ENCODE measurements at regions not wholly inside any gene's neighbourhood (a gene's known extent, or its start where the extent isn't known, plus 50 kb on each side); places are given as distances from the start of the nearest gene placed in this dataset.

GRCh38 chr5:72612810-72613209 lies 105.6 kb upstream of the ZNF366 start:
- H3K79me1 ChIP-seq (ENCODE audit: low read depth, low read length), result no peaks in the 10 kb centered on the region
- no peaks in the 10 kb centered on the region for H3K9me3 ChIP-seq (ENCODE audit: insufficient read depth in 2 of 2, low read depth in 1 of 2, low read length in 1 of 2)
- H3K23ac ChIP-seq (ENCODE audit: insufficient read length), result no peak overlapping the region
- ChIA-PET POLR2A (ENCODE audit: partially characterized antibody) (no interaction called here), CTCF (ENCODE audit: partially characterized antibody) (interaction anchor here (1.4 to 2.6 kb wide), 3 partner anchors 10 to 76 kb away, joined by 3 to 15 read pairs (median 5); no protein-coding TSS in a partner anchor)
- H2BK20ac ChIP-seq (ENCODE audit: low read length), result no peak overlapping the region
- H2AK5ac ChIP-seq (ENCODE audit: low read depth, low read length), result no peak overlapping the region
- no peak overlapping the region for H2BK5ac ChIP-seq (ENCODE audit: low read depth, low read length)
- no peak overlapping the region for H3K14ac ChIP-seq (ENCODE audit: insufficient read length)
- no peak overlapping the region for H2BK120ac ChIP-seq (replicated peaks; ENCODE audit: low read depth, low read length)
- H4K8ac ChIP-seq (ENCODE audit: extremely low read depth, insufficient read depth, low read length), result no peak overlapping the region
- no peak overlapping the region for H2AFZ ChIP-seq (ENCODE audit: low read length)
- H4K91ac ChIP-seq (replicated peaks; ENCODE audit: insufficient read length, low read length), result no peak overlapping the region
- no peak for DNase-seq (ENCODE audit: low read depth in 1 of 2, low spot score in 2 of 2)
- no peak overlapping the region for H4K5ac ChIP-seq (ENCODE audit: insufficient read length, low read depth, low read length)
- H3K23me2 ChIP-seq (ENCODE audit: low read depth, low read length), result no peaks in the 10 kb centered on the region
- FAIRE-seq, result no peak
- WGBS, 2 experiments (ENCODE audit: extremely low coverage in 1 of 2, insufficient coverage in 1 of 2, insufficient read length in 1 of 2, insufficient replicate concordance in 2 of 2, low coverage in 1 of 2, low lambda C conversion rate in 2 of 2, missing lambda C conversion rate in 1 of 2), result 87% methylated on average over 2 of the region's 2 CpGs; no CpG with 5 or more reads in 1 of the 2 experiments
- no peak overlapping the region for H3K56ac ChIP-seq (replicated peaks; ENCODE audit: insufficient read length, low read depth, low read length)
- H3K4me3 ChIP-seq (ENCODE audit: extremely low read depth in 1 of 4, insufficient read depth in 2 of 4, low read depth in 3 of 4, low read length in 4 of 4), result no peak overlapping the region
- no peak overlapping the region for H2BK15ac ChIP-seq (ENCODE audit: low read length)
- no peak overlapping the region for H2BK12ac ChIP-seq (ENCODE audit: low read depth, low read length)
- no peaks in the 10 kb centered on the region for H3K36me3 ChIP-seq (ENCODE audit: control insufficient read depth in 2 of 4, insufficient read depth in 4 of 4, low read length in 3 of 4)
- H3K4ac ChIP-seq (replicated peaks; ENCODE audit: insufficient read length, low read depth, low read length), result no peak overlapping the region
- H3K4me1 ChIP-seq (replicated peaks in 1 of 4; ENCODE audit: control insufficient read depth in 3 of 4, insufficient read depth in 4 of 4, low read length in 3 of 4), result no peaks in the 10 kb centered on the region
- no peak overlapping the region for H3K4me2 ChIP-seq (ENCODE audit: insufficient read depth in 1 of 2, low read depth in 2 of 2, low read length in 2 of 2)
- H3K18ac ChIP-seq (ENCODE audit: extremely low read depth, low read length), result no peak overlapping the region
- no peaks in the 10 kb centered on the region for H4K20me1 ChIP-seq (replicated peaks in 1 of 2; ENCODE audit: control insufficient read depth in 1 of 2, insufficient read depth in 2 of 2, low read length in 2 of 2)
- no peak overlapping the region for H3K9ac ChIP-seq (replicated peaks in 1 of 4; ENCODE audit: extremely low read depth in 1 of 4, low read depth in 3 of 4, low read length in 3 of 4)
- no peak for TF ChIP-seq JUN (IDR thresholded peaks at IDR 0.05; ENCODE audit: low read depth, low read length)
- no peak for TF ChIP-seq RBBP5 (IDR thresholded peaks at IDR 0.05; ENCODE audit: borderline replicate concordance, low read depth, low read length)
- H3K27me3 ChIP-seq (replicated peaks in 1 of 4; ENCODE audit: control insufficient read depth in 3 of 4, extremely low read depth in 1 of 4, insufficient read depth in 3 of 4, low read length in 3 of 4), result no peaks in the 10 kb centered on the region
- H3K79me2 ChIP-seq (ENCODE audit: control insufficient read depth in 1 of 2, insufficient read depth in 2 of 2, low read length in 2 of 2), result no peaks in the 10 kb centered on the region
- H3K27ac ChIP-seq (ENCODE audit: low read depth, low read length), result no peak overlapping the region

All from H1 (cell line).